Ecto neural progenitor cell (in vitro differentiated cells): ENCODE measurements at regions not wholly inside any gene's neighbourhood (a gene's known extent, or its start where the extent isn't known, plus 50 kb on each side); places are given as distances from the start of the nearest gene placed in this dataset.

Experiments
- DNase-seq: peaks from one replicate; pipeline ENCODE4 v3.0.0-alpha.2; 2018; ENCODE audit warnings: low spot score

- DNase-seq: no peak
Measured at GRCh38 chr2:19600506-19600905, 242.1 kb upstream of the OSR1 start.

- DNase-seq: no peak
Measured at GRCh38 chr2:19598971-19599370, 240.5 kb upstream of the OSR1 start.

- DNase-seq: no peak
Measured at GRCh38 chr2:19592197-19592596, 233.8 kb upstream of the OSR1 start.

- DNase-seq: no peak
Measured at GRCh38 chr2:19589791-19590190, 231.4 kb upstream of the OSR1 start.

- DNase-seq: no peak
Measured at GRCh38 chr2:19580830-19581229, 222.4 kb upstream of the OSR1 start.

- DNase-seq: no peak
Measured at GRCh38 chr2:19580264-19580663, 221.8 kb upstream of the OSR1 start.

- no peak for DNase-seq
Measured at GRCh38 chr2:19579461-19579860, 221.0 kb upstream of the OSR1 start.

GRCh38 chr2:19577723-19578122 lies 219.3 kb upstream of the OSR1 start:
- DNase-seq: no peak

GRCh38 chr2:19576411-19576810 lies 218.0 kb upstream of the OSR1 start:
- no peak for DNase-seq

GRCh38 chr2:19575641-19576040 lies 217.2 kb upstream of the OSR1 start:
- DNase-seq: no peak

GRCh38 chr2:19574778-19575260 lies 216.4 kb upstream of the OSR1 start:
- no peak for DNase-seq

GRCh38 chr2:19573784-19574183 lies 215.4 kb upstream of the OSR1 start:
- DNase-seq: no peak

GRCh38 chr2:19571773-19572172 lies 213.3 kb upstream of the OSR1 start:
- DNase-seq: no peak

- no peak for DNase-seq
Measured at GRCh38 chr2:19569300-19569791, 210.9 kb upstream of the OSR1 start.

- DNase-seq: no peak
Measured at GRCh38 chr2:19568809-19569208, 210.4 kb upstream of the OSR1 start.

GRCh38 chr2:19560785-19561184 lies 202.4 kb upstream of the OSR1 start:
- no peak for DNase-seq

GRCh38 chr2:19559596-19560240 lies 201.3 kb upstream of the OSR1 start:
- DNase-seq: no peak

- DNase-seq: no peak
Measured at GRCh38 chr2:19556648-19557047, 198.2 kb upstream of the OSR1 start.

GRCh38 chr2:19554520-19554919 lies 196.1 kb upstream of the OSR1 start:
- no peak for DNase-seq

GRCh38 chr2:19552270-19552669 lies 193.8 kb upstream of the OSR1 start:
- DNase-seq: no peak

GRCh38 chr2:19550750-19551149 lies 192.3 kb upstream of the OSR1 start:
- DNase-seq: no peak

GRCh38 chr2:19549821-19550220 lies 191.4 kb upstream of the OSR1 start:
- DNase-seq: no peak

GRCh38 chr2:19548116-19548515 lies 189.7 kb upstream of the OSR1 start:
- DNase-seq: peak; percentile 20

- no peak for DNase-seq
Measured at GRCh38 chr2:19547321-19547720, 188.9 kb upstream of the OSR1 start.
